ENCODE measurements at regions not wholly inside any gene's neighbourhood (a gene's known extent, or its start where the extent isn't known, plus 50 kb on each side); places are given as distances from the start of the nearest gene placed in this dataset.

- H3K56ac ChIP-seq (ENCODE audit: insufficient read length, low read depth, low read length): no peak overlapping the region
- Mint-ChIP-seq H3K4me3 (no peak overlapping the region), H3K27ac (no peak overlapping the region), H3K36me3 (ENCODE audit: insufficient read depth in 1 of 3, low read depth in 3 of 3) (peaks cover 0 to 13% (median 0%) of the 10 kb centered on the region in 3 experiments; a peak in 2 of 7 replicates), H3K27me3 (ENCODE audit: low read depth) (peaks cover 1% of the 10 kb centered on the region; the same call in 1 of the 2 replicates), H3K4me1 (no peaks in the 10 kb centered on the region), H3K9me3 (peaks cover 0 to 6% of the 10 kb centered on the region in 2 experiments; a peak in 3 of 5 replicates)
- H2BK15ac ChIP-seq (ENCODE audit: low read depth, low read length): no peak overlapping the region
- H3K27me3 ChIP-seq (ENCODE audit: insufficient read depth, low read length): no peaks in the 10 kb centered on the region
- H3K4me1 ChIP-seq (ENCODE audit: insufficient read depth, low read length): no peaks in the 10 kb centered on the region
- no peak overlapping the region for H4K91ac ChIP-seq (ENCODE audit: insufficient read length, low read depth, low read length)
- H3K4ac ChIP-seq (ENCODE audit: low read depth, low read length): no peak overlapping the region
- H3K27ac ChIP-seq (ENCODE audit: insufficient read length, low read depth, low read length): no peak overlapping the region
- H4K8ac ChIP-seq (replicated peaks; ENCODE audit: insufficient read length, low read depth, low read length): no peak overlapping the region
- H3K79me2 ChIP-seq (ENCODE audit: insufficient read depth, low read length): no peaks in the 10 kb centered on the region
- no peak overlapping the region for H3K9ac ChIP-seq (ENCODE audit: extremely low read depth, insufficient read length, low read length)
- H2BK12ac ChIP-seq (ENCODE audit: insufficient read length, low read depth, low read length): no peak overlapping the region
- no peak for DNase-seq
- no peak overlapping the region for H2AK5ac ChIP-seq (ENCODE audit: insufficient read length, low read length)
- no peaks in the 10 kb centered on the region for H3K79me1 ChIP-seq (ENCODE audit: insufficient read depth, low read depth, low read length, poor library complexity, severe bottlenecking)
- H3K18ac ChIP-seq (ENCODE audit: insufficient read length, low read depth, low read length): no peak overlapping the region
- H2BK20ac ChIP-seq (ENCODE audit: low read depth, low read length, poor library complexity, severe bottlenecking): no peak overlapping the region
- no peak overlapping the region for H2BK5ac ChIP-seq (ENCODE audit: insufficient read length, low read length)
- no CpG with 5 or more reads among the region's 4 CpGs for WGBS (ENCODE audit: extremely low coverage, insufficient read length, low lambda C conversion rate)
- H3T11ph ChIP-seq (ENCODE audit: low read length): no peak overlapping the region
- no peak overlapping the region for H2AFZ ChIP-seq (ENCODE audit: low read length)
- H2BK120ac ChIP-seq (ENCODE audit: low read depth, low read length, poor library complexity, severe bottlenecking): no peak overlapping the region
- H3K14ac ChIP-seq (ENCODE audit: insufficient read depth, low read length): no peak overlapping the region
- TF ChIP-seq CTCF (conservative IDR thresholded peaks at IDR 0.05): no peak
- no peaks in the 10 kb centered on the region for H3K23me2 ChIP-seq (ENCODE audit: insufficient read length, low read depth, low read length, poor library complexity, severe bottlenecking)
- no peaks in the 10 kb centered on the region for H3K9me3 ChIP-seq (ENCODE audit: control insufficient read depth, low read depth, low read length)
- no peaks in the 10 kb centered on the region for H4K20me1 ChIP-seq (ENCODE audit: control insufficient read depth, insufficient read depth, insufficient read length)
- H3K23ac ChIP-seq (ENCODE audit: insufficient read length, low read depth, low read length): no peak overlapping the region
- H3K4me2 ChIP-seq (ENCODE audit: insufficient read depth, insufficient read length, low read length): no peak overlapping the region
- no peak overlapping the region for H4K5ac ChIP-seq (ENCODE audit: insufficient read length, low read depth, low read length)
Measured at GRCh38 chr14:29005647-29006046, 239.1 kb downstream of the FOXG1 start.

Data from H9 (cell line).